Thymus (tissue), 11 donors: ENCODE measurements at regions not wholly inside any gene's neighbourhood (a gene's known extent, or its start where the extent isn't known, plus 50 kb on each side); places are given as distances from the start of the nearest gene placed in this dataset.
"Not testable (repeated sequence)": the region's sequence is repeated elsewhere in the genome, so short reads cannot be mapped to it uniquely, and the experiment has no call there.

Experiments
- DNase-seq, 9 donors: peaks; one replicate each; pipeline ENCODE4 v3.0.0-alpha.2; 2013; ENCODE audit warnings: low spot score in 9 of 9, low read depth in 6 of 9, missing footprints in 1 of 9
- H3K27ac ChIP-seq, 2 donors: one replicate each; pipeline ENCODE4 v1.5.1; 2013; ENCODE audit warnings: control low read depth in 1 of 2, low read depth in 1 of 2, low read length in 1 of 2, mild to moderate bottlenecking in 1 of 2, moderate library complexity in 1 of 2
- H3K27me3 ChIP-seq, 2 donors: one replicate each; pipeline ENCODE4 v1.5.1; 2013; ENCODE audit warnings: low read length in 1 of 2; ENCODE audit not compliant: control insufficient read depth in 2 of 2, insufficient read depth in 1 of 2
- H3K36me3 ChIP-seq, 2 donors: one replicate each; pipeline ENCODE4 v1.5.1; 2013; ENCODE audit warnings: low read length in 1 of 2, mild to moderate bottlenecking in 1 of 2, moderate library complexity in 1 of 2; ENCODE audit not compliant: control insufficient read depth in 2 of 2, insufficient read depth in 2 of 2
- H3K4me1 ChIP-seq, 2 donors: one replicate each; pipeline ENCODE4 v1.5.1; 2013; ENCODE audit warnings: low read length in 2 of 2; ENCODE audit not compliant: control insufficient read depth in 2 of 2, insufficient read depth in 2 of 2
- H3K4me3 ChIP-seq, 2 donors: one replicate each; pipeline ENCODE4 v1.5.1; 2013; ENCODE audit warnings: low read length in 2 of 2, control low read depth in 1 of 2, mild to moderate bottlenecking in 1 of 2
- H3K9me3 ChIP-seq, 2 donors: one replicate each; pipeline ENCODE4 v1.5.1; 2013; ENCODE audit warnings: low read length in 1 of 2, mild to moderate bottlenecking in 1 of 2; ENCODE audit not compliant: control insufficient read depth in 2 of 2, insufficient read depth in 1 of 2
- WGBS: extraction: QIAGEN DNeasy Blood & Tissue Kit; methylation state at CpG from one replicate; pipeline ENCODE4 v1.1.7; 2013; 5-methylcytosine and 5-hydroxymethylcytosine counted together
- donor health status: healthy.

GRCh38 chr6:97958134-97958533 lies 675.1 kb upstream of the MMS22L start:
- Histone ChIP-seq H3K4me1 (no peaks in the 10 kb centered on the region), H3K4me3 (no peak overlapping the region), H3K27ac (no peak overlapping the region), H3K36me3 (no peaks in the 10 kb centered on the region), H3K27me3 (no peaks in the 10 kb centered on the region), H3K9me3 (no peaks in the 10 kb centered on the region)
- no peak for DNase-seq
- WGBS = 95% methylated on average over 8 of the region's 8 CpGs

- Histone ChIP-seq H3K4me1 (no peaks in the 10 kb centered on the region), H3K36me3 (no peaks in the 10 kb centered on the region), H3K27me3 (no peaks in the 10 kb centered on the region), H3K4me3 (no peak overlapping the region), H3K27ac (no peak overlapping the region), H3K9me3 (no peaks in the 10 kb centered on the region)
- 92% methylated on average over 3 of the region's 3 CpGs for WGBS
- no peak for DNase-seq
Observed at GRCh38 chr6:97963193-97963592, 680.2 kb upstream of the MMS22L start.

- Histone ChIP-seq H3K27me3 (no peaks in the 10 kb centered on the region), H3K9me3 (no peaks in the 10 kb centered on the region), H3K36me3 (no peaks in the 10 kb centered on the region), H3K27ac (no peak overlapping the region), H3K4me1 (no peaks in the 10 kb centered on the region), H3K4me3 (no peak overlapping the region)
- 82% methylated on average over 1 of the region's 1 CpG for WGBS
- DNase-seq = no peak
Observed at GRCh38 chr6:97969065-97969464, 686.0 kb upstream of the MMS22L start.

- no peak overlapping the region for H3K27ac ChIP-seq
- WGBS = 79% methylated on average over 2 of the region's 2 CpGs
Observed at GRCh38 chr6:97977084-97977483, 694.1 kb upstream of the MMS22L start.

GRCh38 chr6:97978855-97979271 lies 695.8 kb upstream of the MMS22L start:
- no peaks in the 10 kb centered on the region for H3K27me3 ChIP-seq
- H3K36me3 ChIP-seq = no peaks in the 10 kb centered on the region
- no peaks in the 10 kb centered on the region for H3K9me3 ChIP-seq
- no peak overlapping the region for H3K27ac ChIP-seq
- no peaks in the 10 kb centered on the region for H3K4me1 ChIP-seq
- H3K4me3 ChIP-seq = no peak overlapping the region
- WGBS = 87% methylated on average over 15 of the region's 15 CpGs
- no peak for DNase-seq

More at GRCh38 chr6:97977084-97977483, 694.1 kb upstream of the MMS22L start:
- no peaks in the 10 kb centered on the region for H3K27me3 ChIP-seq
- no peaks in the 10 kb centered on the region for H3K9me3 ChIP-seq
- H3K4me3 ChIP-seq = no peak overlapping the region
- DNase-seq = no peak
- H3K36me3 ChIP-seq = no peaks in the 10 kb centered on the region
- no peaks in the 10 kb centered on the region for H3K4me1 ChIP-seq

- not testable (repeated sequence) for H3K27me3 ChIP-seq, H3K4me1 ChIP-seq, H3K9me3 ChIP-seq, H3K4me3 ChIP-seq, H3K36me3 ChIP-seq, DNase-seq, H3K27ac ChIP-seq
- 94% methylated on average over 16 of the region's 16 CpGs for WGBS
Observed at GRCh38 chr6:97979285-97979684, 696.3 kb upstream of the MMS22L start.

GRCh38 chr6:97989451-97989850 lies 706.4 kb upstream of the MMS22L start:
- 44% methylated on average over 1 of the region's 1 CpG for WGBS
- no peak for DNase-seq

GRCh38 chr6:97995158-97995557 lies 712.1 kb upstream of the MMS22L start:
- Histone ChIP-seq H3K27ac (no peak overlapping the region), H3K4me3 (no peak overlapping the region), H3K4me1 (no peaks in the 10 kb centered on the region), H3K27me3 (no peaks in the 10 kb centered on the region), H3K36me3 (no peaks in the 10 kb centered on the region), H3K9me3 (no peaks in the 10 kb centered on the region)
- DNase-seq = no peak

More at GRCh38 chr6:97989451-97989850, 706.4 kb upstream of the MMS22L start:
- Histone ChIP-seq H3K27me3 (no peaks in the 10 kb centered on the region), H3K4me3 (no peak overlapping the region), H3K36me3 (no peaks in the 10 kb centered on the region), H3K4me1 (no peaks in the 10 kb centered on the region), H3K27ac (no peak overlapping the region), H3K9me3 (no peaks in the 10 kb centered on the region)

GRCh38 chr6:98002678-98003077 lies 719.7 kb upstream of the MMS22L start:
- H3K36me3 ChIP-seq = no peaks in the 10 kb centered on the region
- H3K4me1 ChIP-seq = no peaks in the 10 kb centered on the region
- H3K9me3 ChIP-seq = no peaks in the 10 kb centered on the region
- no peak overlapping the region for H3K27ac ChIP-seq
- no peak overlapping the region for H3K4me3 ChIP-seq
- WGBS = 95% methylated on average over 1 of the region's 1 CpG
- no peak for DNase-seq
- H3K27me3 ChIP-seq = no peaks in the 10 kb centered on the region
